ENCODE measurements at regions not wholly inside any gene's neighbourhood (a gene's known extent, or its start where the extent isn't known, plus 50 kb on each side); places are given as distances from the start of the nearest gene placed in this dataset.

- 80 to 94% (median 88%) methylated on average over 5 of the region's 5 CpGs for WGBS, 5 donors
- Histone ChIP-seq H3K27ac (no peak overlapping the region), H3K27me3 (no peaks in the 10 kb centered on the region), H3K4me3 (no peak overlapping the region), H3K4me1 (no peaks in the 10 kb centered on the region), H3K9me3 (peaks cover 0 to 18% (median 0%) of the 10 kb centered on the region in 4 donors), H3K36me3 (no peaks in the 10 kb centered on the region)
- no peak for DNase-seq
- TF ChIP-seq CTCF (IDR thresholded peaks at IDR 0.05) (no peak), POLR2A (IDR thresholded peaks at IDR 0.05) (no peak), EP300 (IDR thresholded peaks at IDR 0.05) (no peak), POLR2AphosphoS5 (IDR thresholded peaks at IDR 0.05) (no peak)
- intact Hi-C loops (cut with DNase I; ENCODE audit: low total_unique reads), result no loop called here
Measured at GRCh38 chr6:4705809-4706208, 70.4 kb upstream of the CDYL start.

GRCh38 chr6:4703382-4703781 lies 72.8 kb upstream of the CDYL start:
- no peak for TF ChIP-seq CTCF (IDR thresholded peaks at IDR 0.05)
- TF ChIP-seq POLR2A (IDR thresholded peaks at IDR 0.05), result no peak
- TF ChIP-seq POLR2AphosphoS5 (IDR thresholded peaks at IDR 0.05), result no peak
- TF ChIP-seq EP300 (IDR thresholded peaks at IDR 0.05), result no peak
- WGBS, 5 donors, result 52 to 71% (median 62%) methylated on average over 3 of the region's 3 CpGs

GRCh38 chr6:4698901-4699659 lies 77.1 kb upstream of the CDYL start:
- no peak for DNase-seq
- intact Hi-C loops (cut with DNase I; ENCODE audit: low total_unique reads), result no loop called here
- H3K4me1 ChIP-seq, result no peaks in the 10 kb centered on the region
- H3K9me3 ChIP-seq, result no peaks in the 10 kb centered on the region
- H3K36me3 ChIP-seq, result no peaks in the 10 kb centered on the region
- H3K4me3 ChIP-seq, result no peak overlapping the region
- no peaks in the 10 kb centered on the region for H3K27me3 ChIP-seq
- WGBS, 5 donors, result 56 to 71% (median 60%) methylated on average over 3 of the region's 3 CpGs
- TF ChIP-seq POLR2AphosphoS5 (IDR thresholded peaks at IDR 0.05) (no peak), CTCF (IDR thresholded peaks at IDR 0.05) (no peak), EP300 (IDR thresholded peaks at IDR 0.05) (no peak)
- H3K27ac ChIP-seq, result no peak overlapping the region

More at GRCh38 chr6:4703382-4703781, 72.8 kb upstream of the CDYL start:
- intact Hi-C loops (cut with DNase I; ENCODE audit: low total_unique reads), result no loop called here
- Histone ChIP-seq H3K9me3 (peaks cover 0 to 18% (median 0%) of the 10 kb centered on the region in 4 donors), H3K36me3 (no peaks in the 10 kb centered on the region), H3K27me3 (no peaks in the 10 kb centered on the region), H3K27ac (no peak overlapping the region), H3K4me3 (no peak overlapping the region), H3K4me1 (no peaks in the 10 kb centered on the region)
- no peak for DNase-seq

GRCh38 chr6:4693173-4693970 lies 82.8 kb upstream of the CDYL start:
- Histone ChIP-seq H3K4me3 (no peak overlapping the region), H3K36me3 (no peaks in the 10 kb centered on the region), H3K4me1 (peaks cover 0 to 4% (median 0%) of the 10 kb centered on the region in 4 donors), H3K27ac (no peak overlapping the region), H3K27me3 (no peaks in the 10 kb centered on the region), H3K9me3 (peaks cover 0 to 8% (median 2%) of the 10 kb centered on the region in 4 donors)
- intact Hi-C loops (cut with DNase I; ENCODE audit: low total_unique reads), result no loop called here
- no peak for DNase-seq
- TF ChIP-seq EP300 (IDR thresholded peaks at IDR 0.05) (no peak), POLR2A (IDR thresholded peaks at IDR 0.05) (no peak), POLR2AphosphoS5 (IDR thresholded peaks at IDR 0.05) (no peak), CTCF (IDR thresholded peaks at IDR 0.05) (no peak)
- WGBS, 5 donors, result 12 to 38% (median 31%) methylated on average over 4 of the region's 4 CpGs

Data from stomach (tissue), 8 donors.